GM19238 (cell line): ENCODE measurements at regions not wholly inside any gene's neighbourhood (a gene's known extent, or its start where the extent isn't known, plus 50 kb on each side); places are given as distances from the start of the nearest gene placed in this dataset.
"Not testable (repeated sequence)": the region's sequence is repeated elsewhere in the genome, so short reads cannot be mapped to it uniquely, and the experiment has no call there.

Experiments
- DNase-seq: peaks from one replicate; pipeline ENCODE4 v3.0.0; 2011; ENCODE audit warnings: low spot score; ENCODE audit not compliant: insufficient read length

- DNase-seq, result no peak
Observed at GRCh38 chr3:181974198-181974597, 262.5 kb downstream of the SOX2 start.

DNA sequence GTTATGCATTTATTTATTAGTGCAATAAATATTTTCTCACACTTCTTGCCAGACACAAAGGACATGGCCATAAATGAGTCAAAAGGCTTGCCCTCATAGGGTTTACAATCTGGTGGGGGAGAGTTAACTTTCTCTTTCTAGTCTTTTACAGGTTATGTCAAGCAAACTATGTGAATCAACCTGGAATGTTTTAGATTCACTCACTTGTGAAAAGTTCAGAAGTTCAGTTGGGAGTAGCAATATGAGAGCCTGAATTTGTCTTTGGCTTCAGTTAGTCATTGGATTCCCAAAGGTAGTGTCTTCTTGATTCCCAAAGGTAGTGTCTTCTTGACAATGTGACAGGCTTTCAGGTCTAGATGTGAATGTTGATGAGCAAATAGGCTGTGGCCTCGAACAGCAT is 264.8 kb downstream of the SOX2 start:
- no peak for DNase-seq

DNA sequence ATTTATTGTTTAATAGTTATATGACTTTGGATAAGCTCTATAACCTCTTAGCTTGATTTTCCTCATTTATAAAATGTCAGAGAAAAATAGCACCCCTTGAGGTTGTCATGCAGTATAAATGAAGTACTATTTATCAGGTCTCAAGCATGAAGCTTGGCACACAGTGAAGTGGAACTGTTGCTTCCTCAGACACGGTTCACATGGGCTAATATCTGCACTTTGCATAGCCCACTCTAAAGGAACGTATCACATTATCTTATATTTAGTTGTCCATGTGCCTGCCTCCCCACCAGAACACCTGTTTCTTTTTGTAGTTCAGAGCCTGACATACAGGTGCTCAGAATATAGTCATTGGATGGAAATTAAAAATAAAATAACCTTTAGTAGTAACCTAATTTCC is 273.7 kb downstream of the SOX2 start:
- no peak for DNase-seq

DNA sequence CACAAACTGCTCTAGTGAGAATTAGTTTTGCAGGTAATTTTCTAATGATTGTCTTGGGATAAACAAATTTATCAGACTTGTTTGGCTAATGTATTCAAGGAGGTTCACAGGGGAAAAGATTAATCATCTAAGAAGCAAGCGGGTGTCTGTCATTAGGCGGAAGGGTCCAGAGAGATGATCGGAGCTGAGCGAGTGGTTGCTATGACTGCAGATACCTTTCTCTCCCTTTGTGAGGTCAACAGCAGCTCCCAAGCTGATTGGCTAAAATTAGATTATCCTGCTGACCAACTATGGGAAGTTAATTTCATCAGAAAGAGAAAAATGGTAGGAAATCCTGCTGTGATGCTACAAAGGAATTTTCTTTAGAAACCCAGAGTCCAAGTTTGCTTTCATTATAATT is 276.0 kb downstream of the SOX2 start:
- no peak for DNase-seq

GRCh38 chr3:181998828-181999227 is 287.1 kb downstream of the SOX2 start:
- DNase-seq, result no peak

- no peak for DNase-seq
Observed at GRCh38 chr3:181999314-181999713, 287.6 kb downstream of the SOX2 start.

GRCh38 chr3:182000447-182000846 is 288.7 kb downstream of the SOX2 start:
- DNase-seq, result no peak

DNA sequence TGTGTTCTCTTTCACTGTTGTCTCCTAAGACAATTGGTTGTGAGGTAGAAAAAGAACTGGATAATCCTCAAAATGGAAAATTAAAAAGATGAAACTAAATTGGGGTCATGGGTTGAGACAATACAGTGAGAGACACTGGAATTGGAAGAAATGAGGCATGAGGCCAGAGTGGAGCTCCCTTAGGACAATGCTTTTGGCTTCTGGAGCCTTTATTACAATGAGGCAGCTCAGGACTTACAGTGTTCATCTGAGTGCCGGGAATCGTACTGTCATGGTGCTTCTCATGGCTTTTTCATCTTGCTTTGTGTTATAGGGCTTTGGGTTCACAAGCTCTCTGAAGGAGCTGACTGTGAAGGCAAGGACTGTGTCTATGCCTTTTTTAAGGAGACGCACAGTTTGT is 293.5 kb downstream of the SOX2 start:
- DNase-seq, result no peak

GRCh38 chr3:182005701-182006100 is 294.0 kb downstream of the SOX2 start:
- no peak for DNase-seq

DNA sequence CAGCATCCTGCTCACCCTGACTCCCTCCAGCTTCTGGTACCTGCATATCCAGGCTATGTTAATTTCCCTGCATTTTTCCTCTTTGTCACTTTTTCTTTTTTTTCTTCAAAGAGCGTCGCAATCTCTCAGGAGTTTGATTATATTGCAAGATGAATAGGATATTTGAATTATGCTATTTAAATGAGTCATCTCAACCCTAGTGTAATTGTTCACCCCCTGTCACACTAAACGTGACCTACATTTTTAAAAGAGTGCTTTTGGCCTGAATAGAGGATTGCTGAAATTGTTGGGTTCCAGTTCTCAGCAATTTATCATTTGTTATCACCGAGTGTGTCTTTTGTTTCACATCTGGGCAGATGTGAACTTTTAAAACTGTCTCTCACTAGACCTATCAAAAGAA is 294.7 kb downstream of the SOX2 start:
- DNase-seq, result no peak

- DNase-seq, result no peak
Observed at GRCh38 chr3:182007441-182007840, 295.7 kb downstream of the SOX2 start.

DNA sequence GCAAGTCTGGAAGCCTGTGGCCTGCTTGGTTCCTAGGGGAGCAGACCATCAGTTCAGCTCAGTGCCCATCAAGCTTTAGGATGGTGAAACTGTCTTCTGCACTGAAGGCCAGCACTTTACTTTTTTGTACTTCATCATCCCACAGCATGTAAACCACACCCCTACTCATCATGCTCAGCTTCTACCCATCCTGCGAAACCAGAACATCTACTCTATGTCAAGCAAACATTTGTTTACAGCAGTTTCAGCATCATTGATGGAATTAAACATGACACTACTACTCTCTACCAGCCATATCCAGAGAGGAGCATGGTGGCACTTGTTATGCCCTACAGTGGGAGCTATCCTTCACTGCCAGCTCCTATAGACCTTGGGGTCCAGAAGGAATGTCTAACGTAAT is 306.6 kb downstream of the SOX2 start:
- DNase-seq, result no peak

GRCh38 chr3:182019926-182020325 is 308.2 kb downstream of the SOX2 start:
- no peak for DNase-seq

DNA sequence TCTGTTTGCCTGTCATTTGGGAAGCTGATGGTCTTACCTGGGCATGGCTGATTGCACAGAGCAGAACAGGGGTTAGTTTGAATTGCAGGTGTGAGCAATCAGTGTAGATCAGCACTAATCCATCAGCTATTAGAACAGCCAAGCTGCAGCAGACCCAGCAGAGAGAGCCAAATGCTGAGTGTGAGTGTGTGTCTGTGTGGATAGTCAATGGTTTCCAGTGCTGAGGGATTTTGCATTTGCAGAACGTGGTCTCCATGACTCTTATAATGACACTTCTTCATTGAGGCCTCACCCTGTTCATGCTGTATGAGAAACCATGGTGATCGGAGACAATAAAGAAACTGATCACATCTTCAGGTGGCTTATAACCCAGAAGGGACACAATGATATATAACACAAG is 312.1 kb downstream of the SOX2 start:
- DNase-seq, result no peak

DNA sequence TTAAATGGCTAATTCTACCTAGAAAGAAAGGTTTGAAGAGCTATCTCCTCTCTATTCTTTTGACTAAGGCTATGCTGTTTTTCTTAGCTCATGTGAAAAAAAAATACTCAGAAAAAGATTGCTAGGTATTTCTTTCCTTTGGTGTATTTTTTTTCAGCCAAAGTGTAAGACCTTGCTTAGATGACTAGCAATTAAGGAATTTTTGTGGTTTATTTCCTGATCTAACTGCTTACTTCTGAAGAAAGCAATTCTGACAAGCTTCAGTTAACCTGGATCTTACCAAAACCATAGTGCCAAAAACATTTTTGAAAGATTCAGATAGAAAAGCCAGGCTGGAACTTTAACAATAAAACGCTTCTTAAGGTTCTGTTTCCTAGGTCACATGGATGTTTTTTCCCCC is 315.6 kb downstream of the SOX2 start:
- no peak for DNase-seq

DNA sequence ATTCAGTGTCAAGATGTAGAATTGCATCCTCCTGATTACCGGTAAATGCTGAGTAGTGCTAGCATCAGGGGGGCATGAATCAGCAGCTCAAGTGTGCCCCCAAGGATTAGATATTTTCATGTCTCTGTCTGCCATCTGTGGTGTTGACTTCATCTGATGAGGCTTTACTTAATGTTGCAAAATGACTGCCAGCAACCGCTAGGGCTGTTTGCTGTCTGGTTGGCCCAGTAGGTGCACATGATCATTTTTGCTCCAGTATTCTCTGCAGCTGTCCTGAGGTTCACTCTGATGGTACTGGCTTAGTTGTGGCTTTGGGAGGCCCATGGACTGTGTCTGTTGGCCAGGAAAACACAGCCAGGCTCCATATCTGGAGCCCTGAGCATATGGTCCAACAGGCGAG is 316.4 kb downstream of the SOX2 start:
- DNase-seq, result no peak

GRCh38 chr3:182034231-182034630 is 322.5 kb downstream of the SOX2 start:
- not testable (repeated sequence) for DNase-seq

GRCh38 chr3:182035324-182035723 is 323.6 kb downstream of the SOX2 start:
- DNase-seq, result no peak

DNA sequence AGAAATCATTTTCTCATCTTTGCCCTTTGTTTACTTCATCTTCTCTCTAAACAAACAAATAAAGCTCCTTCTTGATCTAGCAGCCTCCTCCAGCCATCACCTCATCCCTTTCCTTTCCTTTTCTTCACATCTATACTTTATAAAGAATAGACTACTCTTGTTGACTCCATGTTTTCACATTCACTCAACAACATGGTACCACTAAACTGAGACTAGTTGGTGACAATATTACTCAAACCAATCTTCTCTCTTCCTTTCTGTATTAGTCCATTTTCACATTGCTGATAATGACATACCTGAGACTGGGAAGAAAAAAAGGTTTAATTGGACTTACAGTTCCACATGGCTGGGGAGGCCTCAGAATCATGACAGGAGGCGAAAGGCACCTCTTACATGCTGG is 324.7 kb downstream of the SOX2 start:
- DNase-seq, result no peak

GRCh38 chr3:182041668-182042291 is 330.1 kb downstream of the SOX2 start:
- DNase-seq, result no peak

- no peak for DNase-seq
Observed at GRCh38 chr3:182045736-182046135, 334.0 kb downstream of the SOX2 start.

GRCh38 chr3:182046166-182046764 is 334.5 kb downstream of the SOX2 start:
- no peak for DNase-seq

DNA sequence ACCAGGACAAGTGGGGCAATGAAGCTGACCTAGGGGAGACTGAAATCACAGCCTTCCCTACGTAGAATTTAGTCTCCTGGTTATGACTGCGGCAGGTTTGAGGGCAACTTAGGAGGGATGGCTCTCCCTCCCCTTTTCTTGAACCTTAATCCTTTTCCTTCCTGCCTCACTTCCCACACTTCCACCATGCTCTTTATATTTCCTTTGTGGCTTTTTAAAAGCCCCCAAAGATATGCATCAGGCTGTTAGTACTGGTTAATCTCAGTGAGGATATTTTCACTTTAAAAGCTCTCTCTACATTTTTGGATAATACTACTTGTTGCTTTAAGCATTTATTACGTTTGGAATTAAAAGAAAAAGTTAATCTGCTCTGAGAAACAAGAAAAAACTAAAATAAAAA is 339.2 kb downstream of the SOX2 start:
- DNase-seq, result no peak

GRCh38 chr3:182052332-182052731 is 340.6 kb downstream of the SOX2 start:
- DNase-seq, result no peak
